Stomach (tissue), 4 donors: ENCODE measurements at regions not wholly inside any gene's neighbourhood (a gene's known extent, or its start where the extent isn't known, plus 50 kb on each side); places are given as distances from the start of the nearest gene placed in this dataset.

Experiments used
- EP300 ChIP-seq: sonication (generic); formaldehyde crosslinking; IDR thresholded peaks from one replicate; pipeline ENCODE4 v1.6.1; 2017; ENCODE audit warnings: antibody characterized with exemption
- POLR2A ChIP-seq, 4 donors: fragments of 450-650 bp; IDR thresholded peaks; one replicate each; pipeline ENCODE4 v1.6.1; 2016; ENCODE audit warnings: antibody characterized with exemption in 4 of 4, control low read depth in 2 of 4, mild to moderate bottlenecking in 1 of 4, moderate library complexity in 1 of 4
- POLR2AphosphoS5 ChIP-seq, 3 donors: sonication (generic); formaldehyde crosslinking; IDR thresholded peaks; one replicate each; pipeline ENCODE4 v1.6.1; 2016; ENCODE audit warnings: antibody characterized with exemption in 3 of 3
- TF ChIP-seq, protein P1 (sequence below), 7 experiments: fragments of 450-650 bp in 4 of 7; fragments of 200-600 bp in 3 of 7; sonication (generic) in 3 of 7; IDR thresholded peaks; one replicate each; pipeline ENCODE4 v1.5.1; 2016 to 2019; ENCODE audit warnings: antibody characterized with exemption in 7 of 7, control low read depth in 2 of 7, mild to moderate bottlenecking in 1 of 7

DNA sequence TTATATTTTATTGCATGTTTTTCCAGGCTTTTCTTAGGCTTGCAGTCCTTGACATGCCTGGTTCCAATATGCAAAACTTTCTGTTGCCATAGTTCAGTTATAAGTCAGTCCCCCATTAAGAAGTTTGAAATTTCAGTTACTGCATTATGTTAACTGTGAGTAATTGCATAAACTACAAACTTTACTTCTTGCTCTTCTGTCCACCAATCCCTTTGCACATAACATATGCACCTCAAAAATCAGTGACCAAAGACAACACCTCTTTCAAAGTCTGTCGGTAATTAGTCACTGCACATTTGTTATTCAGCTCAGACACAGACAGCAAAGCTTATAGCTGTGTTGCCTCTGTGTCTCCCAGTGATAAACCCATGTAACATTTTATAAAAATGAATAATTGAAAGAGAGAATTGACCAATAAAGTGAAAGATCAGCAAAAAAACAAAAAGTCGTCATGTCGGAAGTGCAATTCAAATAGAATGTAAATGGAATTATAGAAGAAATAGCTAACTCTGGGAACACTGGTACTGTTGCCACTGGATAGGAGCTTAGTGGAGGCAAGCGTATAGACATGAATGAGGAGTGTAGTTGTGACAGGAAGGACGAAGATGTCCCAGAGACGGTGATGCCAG is 50.3 kb upstream of the BTBD3 start:
- TF ChIP-seq POLR2A (IDR thresholded peaks at IDR 0.05) (no peak), POLR2AphosphoS5 (IDR thresholded peaks at IDR 0.05) (no peak), EP300 (no peak)
- TF ChIP-seq, protein P1, sequence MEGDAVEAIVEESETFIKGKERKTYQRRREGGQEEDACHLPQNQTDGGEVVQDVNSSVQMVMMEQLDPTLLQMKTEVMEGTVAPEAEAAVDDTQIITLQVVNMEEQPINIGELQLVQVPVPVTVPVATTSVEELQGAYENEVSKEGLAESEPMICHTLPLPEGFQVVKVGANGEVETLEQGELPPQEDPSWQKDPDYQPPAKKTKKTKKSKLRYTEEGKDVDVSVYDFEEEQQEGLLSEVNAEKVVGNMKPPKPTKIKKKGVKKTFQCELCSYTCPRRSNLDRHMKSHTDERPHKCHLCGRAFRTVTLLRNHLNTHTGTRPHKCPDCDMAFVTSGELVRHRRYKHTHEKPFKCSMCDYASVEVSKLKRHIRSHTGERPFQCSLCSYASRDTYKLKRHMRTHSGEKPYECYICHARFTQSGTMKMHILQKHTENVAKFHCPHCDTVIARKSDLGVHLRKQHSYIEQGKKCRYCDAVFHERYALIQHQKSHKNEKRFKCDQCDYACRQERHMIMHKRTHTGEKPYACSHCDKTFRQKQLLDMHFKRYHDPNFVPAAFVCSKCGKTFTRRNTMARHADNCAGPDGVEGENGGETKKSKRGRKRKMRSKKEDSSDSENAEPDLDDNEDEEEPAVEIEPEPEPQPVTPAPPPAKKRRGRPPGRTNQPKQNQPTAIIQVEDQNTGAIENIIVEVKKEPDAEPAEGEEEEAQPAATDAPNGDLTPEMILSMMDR (IDR thresholded peaks at IDR 0.05): no peak
